Cardiac fibroblast (primary cell): ENCODE measurements at regions not wholly inside any gene's neighbourhood (a gene's known extent, or its start where the extent isn't known, plus 50 kb on each side); places are given as distances from the start of the nearest gene placed in this dataset.
"Not testable (repeated sequence)": the region's sequence is repeated elsewhere in the genome, so short reads cannot be mapped to it uniquely, and the experiment has no call there.

Experiments used
- DNase-seq, 2 donors: peaks; one replicate each; pipeline versions ENCODE4 v3.0.0 to v3.0.0-alpha.2; 2010; ENCODE audit warnings: low read depth in 2 of 2
- H3K4me3 ChIP-seq, 2 donors: replicated peaks in 1 of 2; 1 replicate in 1 of 2; 2 replicates in 1 of 2; pipeline ENCODE4 v1.5.1; 2011; ENCODE audit warnings: low read depth in 2 of 2, low read length in 2 of 2, mild to moderate bottlenecking in 2 of 2, moderate library complexity in 1 of 2
- CTCF ChIP-seq: IDR thresholded peaks from one replicate; pipeline ENCODE4 v1.5.1; 2011; ENCODE audit warnings: low read depth, mild to moderate bottlenecking, low read length, inconsistent platforms

DNA sequence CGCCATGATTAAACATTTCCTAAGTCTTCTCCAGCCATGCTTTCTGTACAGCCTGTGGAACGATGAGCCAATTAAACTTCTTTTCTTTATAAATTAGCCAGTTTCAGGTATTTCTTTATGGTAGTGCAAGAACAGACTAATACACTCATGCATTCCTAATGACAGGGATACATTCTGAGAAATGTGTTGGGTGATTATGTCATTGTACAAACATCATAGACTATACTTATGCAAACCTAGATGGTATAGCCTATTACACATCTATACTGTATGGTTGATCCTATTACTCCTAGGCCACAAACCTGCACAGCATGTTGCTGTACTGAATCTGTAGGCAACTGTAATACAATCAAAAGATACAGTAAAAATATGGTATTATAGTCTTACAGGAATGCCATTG is 83.1 kb downstream of the ATOH1 start:
- DNase-seq, result no peak
- TF ChIP-seq CTCF, result no peak
- H3K4me3 ChIP-seq, result no peak overlapping the region

DNA sequence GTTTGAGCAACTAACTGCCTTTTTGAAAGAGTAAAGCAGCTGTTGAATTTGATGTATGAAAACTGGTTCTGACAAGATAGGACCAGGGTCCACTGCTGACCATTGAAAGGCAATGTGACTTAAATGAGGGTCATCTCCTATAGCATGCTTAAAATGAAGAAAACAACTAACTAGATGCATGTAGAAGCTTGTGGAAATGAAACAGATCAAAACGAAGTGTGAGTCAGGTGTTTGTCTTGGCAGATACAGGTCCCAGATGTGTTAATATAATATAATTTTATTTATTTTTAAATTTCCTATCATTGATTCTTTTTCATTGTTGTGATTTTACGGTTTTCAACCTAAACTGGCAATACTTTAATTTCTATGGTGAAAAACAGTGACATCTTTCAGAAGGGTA is 83.6 kb downstream of the ATOH1 start:
- TF ChIP-seq CTCF, result no peak

GRCh38 chr4:93918856-93919255 is 90.3 kb downstream of the ATOH1 start:
- DNase-seq, result no peak

More for the DNA sequence above, 83.6 kb downstream of the ATOH1 start:
- no peak overlapping the region for H3K4me3 ChIP-seq
- DNase-seq, result no peak

GRCh38 chr4:93923570-93923969 is 95.0 kb downstream of the ATOH1 start:
- H3K4me3 ChIP-seq, DNase-seq: not testable (repeated sequence)

More at GRCh38 chr4:93918856-93919255, 90.3 kb downstream of the ATOH1 start:
- no peak overlapping the region for H3K4me3 ChIP-seq
- TF ChIP-seq CTCF, result no peak

- H3K4me3 ChIP-seq, result no peak overlapping the region
- TF ChIP-seq CTCF, result no peak
- DNase-seq, result no peak
Observed at GRCh38 chr4:93947286-93947685, 118.7 kb downstream of the ATOH1 start.

DNA sequence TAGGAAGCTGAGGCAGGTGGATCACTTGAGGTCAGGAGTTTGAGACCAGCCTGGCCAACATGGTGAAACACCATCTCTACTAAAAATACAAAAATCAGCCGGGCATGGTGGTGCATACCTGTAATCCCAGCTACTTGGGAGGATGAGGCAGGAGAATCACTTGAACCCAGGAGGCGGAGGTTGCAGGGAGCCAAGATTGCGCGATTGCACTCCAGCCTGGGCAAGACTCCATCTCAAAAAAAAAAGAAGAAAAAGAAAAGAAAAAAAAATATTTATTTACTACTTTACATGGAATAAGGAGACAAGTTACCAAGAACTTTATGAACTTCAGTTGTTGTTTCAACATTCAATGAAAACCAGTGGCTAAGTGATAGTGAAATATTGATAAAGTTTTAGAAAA is 121.7 kb downstream of the ATOH1 start:
- not testable (repeated sequence) for H3K4me3 ChIP-seq

GRCh38 chr4:93957186-93957585 is 128.6 kb downstream of the ATOH1 start:
- DNase-seq, result no peak
- TF ChIP-seq CTCF, result no peak
- H3K4me3 ChIP-seq, result no peak overlapping the region

More for the DNA sequence above, 121.7 kb downstream of the ATOH1 start:
- not testable (repeated sequence) for DNase-seq

DNA sequence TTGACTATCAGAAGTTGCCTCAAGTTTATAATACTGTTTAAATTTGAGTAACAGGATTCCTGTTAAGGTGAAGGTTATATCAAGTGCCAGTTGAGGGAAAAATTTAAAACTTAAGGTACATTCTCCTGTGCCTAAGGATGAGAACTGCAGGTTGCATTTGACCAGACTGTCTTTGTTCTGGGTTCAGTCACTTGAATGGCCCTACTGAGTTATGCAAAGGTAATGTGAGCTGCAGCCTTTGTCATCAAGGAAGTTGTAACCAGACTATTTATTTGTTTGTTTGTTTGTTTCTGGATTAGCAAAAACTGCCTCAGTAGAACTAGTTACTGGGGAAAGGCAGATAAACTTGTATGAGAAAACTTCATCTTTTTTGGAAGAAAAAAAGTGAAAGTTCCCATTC is 131.9 kb downstream of the ATOH1 start:
- H3K4me3 ChIP-seq, result no peak overlapping the region
- no peak for TF ChIP-seq CTCF
- DNase-seq, result no peak
